Body of pancreas (tissue), 4 donors: ENCODE measurements at regions not wholly inside any gene's neighbourhood (a gene's known extent, or its start where the extent isn't known, plus 50 kb on each side); places are given as distances from the start of the nearest gene placed in this dataset.

ENCODE experiments used
- ATAC-seq: fragments of 150-250 bp; one replicate; pipeline ENCODE4 v1.9.1; 2016
- DNase-seq, 4 donors: peaks; one replicate each; pipeline ENCODE4 v3.0.0-alpha.2; 2019
- H3K27ac ChIP-seq, 4 donors: fragments of 200-600 bp; sonication (generic); 1 replicate in 3 of 4; 2 replicates in 1 of 4; pipeline versions ENCODE4 v1.5.1 to v1.6.1; 2016 to 2019; ENCODE audit warnings: mild to moderate bottlenecking in 1 of 4, mixed read lengths in 1 of 4, moderate library complexity in 1 of 4
- H3K27me3 ChIP-seq, 2 donors: fragments of 200-600 bp; sonication (generic); one replicate each; pipeline ENCODE4 v1.6.0; 2016; ENCODE audit warnings: mild to moderate bottlenecking in 1 of 2
- H3K36me3 ChIP-seq, 2 donors: fragments of 200-600 bp; sonication (generic); replicated peaks in 1 of 2; 2 replicates each; pipeline ENCODE4 v1.5.1; 2016; ENCODE audit warnings: low read depth in 2 of 2; ENCODE audit not compliant: insufficient read depth in 1 of 2
- H3K4me1 ChIP-seq: fragments of 200-600 bp; sonication (generic); one replicate; pipeline ENCODE4 v1.6.0; 2016
- H3K4me3 ChIP-seq, 2 donors: fragments of 200-600 bp; sonication (generic); 1 replicate in 1 of 2; 2 replicates in 1 of 2; pipeline ENCODE4 v1.5.1; 2016 to 2019
- H3K9me3 ChIP-seq, 3 donors: fragments of 200-600 bp; sonication (generic); 1 replicate in 2 of 3; 2 replicates in 1 of 3; pipeline ENCODE4 v1.5.1; 2016
- CTCF ChIP-seq, 7 experiments: fragments of 450-650 bp in 4 of 7; fragments of 200-600 bp in 3 of 7; sonication (generic) in 3 of 7; IDR thresholded peaks; one replicate each; pipeline ENCODE4 v1.5.1; 2016 to 2019; ENCODE audit warnings: antibody characterized with exemption in 7 of 7
- POLR2A ChIP-seq, 3 donors: fragments of 450-650 bp; IDR thresholded peaks; one replicate each; pipeline ENCODE4 v1.6.1; 2016; ENCODE audit warnings: antibody characterized with exemption in 3 of 3, mild to moderate bottlenecking in 2 of 3
- WGBS, 2 donors: methylation state at CpG; one replicate each; pipeline ENCODE4 v1.1.5; 2017; 5-methylcytosine and 5-hydroxymethylcytosine counted together
- intact Hi-C: fragments of 100-400 bp; cut with DNase I; formaldehyde crosslinking; loops from one replicate; pipeline ENCODE4 v1.15.1; 2023

GRCh38 chr4:159540038-159540437 lies 437.2 kb downstream of the RAPGEF2 start:
- Histone ChIP-seq H3K4me3 (no peak overlapping the region), H3K36me3 (no peaks in the 10 kb centered on the region), H3K9me3 (no peaks in the 10 kb centered on the region), H3K27ac (no peak overlapping the region), H3K4me1 (peaks cover 45% of the 10 kb centered on the region), H3K27me3 (no peaks in the 10 kb centered on the region)
- intact Hi-C loops = no loop called here
- ATAC-seq = peak; percentile 38
- no peak for TF ChIP-seq POLR2A (IDR thresholded peaks at IDR 0.05)
- no peak for TF ChIP-seq CTCF (IDR thresholded peaks at IDR 0.05)
- no peak for DNase-seq

- 56 to 59% methylated on average over 4 of the region's 4 CpGs for WGBS, 2 donors
- Histone ChIP-seq H3K4me1 (peaks cover 45% of the 10 kb centered on the region), H3K27ac (no peak overlapping the region), H3K27me3 (no peaks in the 10 kb centered on the region), H3K36me3 (no peaks in the 10 kb centered on the region), H3K4me3 (no peak overlapping the region), H3K9me3 (no peaks in the 10 kb centered on the region)
- intact Hi-C loops = no loop called here
- ATAC-seq (peak; percentile 9), DNase-seq (no peak)
- no peak for TF ChIP-seq CTCF (IDR thresholded peaks at IDR 0.05)
- no peak for TF ChIP-seq POLR2A (IDR thresholded peaks at IDR 0.05)
Measured at GRCh38 chr4:159540501-159540900, 437.6 kb downstream of the RAPGEF2 start.

GRCh38 chr4:159541143-159541542 lies 438.3 kb downstream of the RAPGEF2 start:
- H3K27me3 ChIP-seq = no peaks in the 10 kb centered on the region
- DNase-seq = no peak
- WGBS, 2 donors = 37 to 43% methylated on average over 2 of the region's 2 CpGs
- H3K36me3 ChIP-seq = no peaks in the 10 kb centered on the region
- ATAC-seq = no peak
- intact Hi-C loops = no loop called here
- peaks cover 45% of the 10 kb centered on the region for H3K4me1 ChIP-seq
- no peaks in the 10 kb centered on the region for H3K9me3 ChIP-seq
- H3K4me3 ChIP-seq = no peak overlapping the region
- no peak overlapping the region for H3K27ac ChIP-seq
- TF ChIP-seq CTCF (IDR thresholded peaks at IDR 0.05) (peak in 3 of 7 experiments; percentile 7 to 25 (median 15)), POLR2A (IDR thresholded peaks at IDR 0.05) (no peak)

- intact Hi-C loops = no loop called here
- Histone ChIP-seq H3K4me1 (peaks cover 45% of the 10 kb centered on the region), H3K27me3 (no peaks in the 10 kb centered on the region), H3K9me3 (no peaks in the 10 kb centered on the region), H3K4me3 (no peak overlapping the region), H3K36me3 (no peaks in the 10 kb centered on the region), H3K27ac (no peak overlapping the region)
- ATAC-seq (no peak), DNase-seq (no peak)
- WGBS, 2 donors = 0 to 20% methylated on average over 1 of the region's 1 CpG
- TF ChIP-seq CTCF (IDR thresholded peaks at IDR 0.05) (no peak), POLR2A (IDR thresholded peaks at IDR 0.05) (no peak)
Measured at GRCh38 chr4:159542296-159542695, 439.4 kb downstream of the RAPGEF2 start.

GRCh38 chr4:159543831-159544230 lies 441.0 kb downstream of the RAPGEF2 start:
- WGBS, 2 donors = 83 to 86% methylated on average over 5 of the region's 5 CpGs
- H3K27me3 ChIP-seq = no peaks in the 10 kb centered on the region
- TF ChIP-seq CTCF (IDR thresholded peaks at IDR 0.05) (no peak), POLR2A (IDR thresholded peaks at IDR 0.05) (no peak)
- H3K27ac ChIP-seq = no peak overlapping the region
- H3K36me3 ChIP-seq = no peaks in the 10 kb centered on the region
- DNase-seq = no peak
- ATAC-seq = no peak
- intact Hi-C loops = no loop called here
- H3K4me1 ChIP-seq = peaks cover 44% of the 10 kb centered on the region
- no peaks in the 10 kb centered on the region for H3K9me3 ChIP-seq
- no peak overlapping the region for H3K4me3 ChIP-seq
